ENCODE measurements at regions not wholly inside any gene's neighbourhood (a gene's known extent, or its start where the extent isn't known, plus 50 kb on each side); places are given as distances from the start of the nearest gene placed in this dataset.
"Not testable (repeated sequence)": the region's sequence is repeated elsewhere in the genome, so short reads cannot be mapped to it uniquely, and the experiment has no call there.

- no peak for DNase-seq
Measured at GRCh38 chr18:24567199-24567598, 106.8 kb downstream of the HRH4 start.

- no peak for DNase-seq
Measured at GRCh38 chr18:24570716-24571115, 110.3 kb downstream of the HRH4 start.

GRCh38 chr18:24582771-24583170, 122.3 kb downstream of the HRH4 start:
- DNase-seq, result no peak

- no peak for DNase-seq
Measured at GRCh38 chr18:24584205-24584604, 123.8 kb downstream of the HRH4 start.

- no peak for DNase-seq
Measured at GRCh38 chr18:24584813-24585212, 124.4 kb downstream of the HRH4 start.

GRCh38 chr18:24585996-24586566, 125.6 kb downstream of the HRH4 start:
- no peak for DNase-seq

GRCh38 chr18:24586662-24587360, 126.4 kb downstream of the HRH4 start:
- no peak for DNase-seq

- no peak for DNase-seq
Measured at GRCh38 chr18:24588440-24588839, 128.0 kb downstream of the HRH4 start.

GRCh38 chr18:24590946-24591345, 130.5 kb downstream of the HRH4 start:
- no peak for DNase-seq

GRCh38 chr18:24593401-24593800, 133.0 kb downstream of the HRH4 start:
- no peak for DNase-seq

GRCh38 chr18:24593886-24594285, 133.4 kb downstream of the HRH4 start:
- DNase-seq, result no peak

- DNase-seq, result no peak
Measured at GRCh38 chr18:24595561-24596031, 135.2 kb downstream of the HRH4 start.

GRCh38 chr18:24600076-24600654, 139.7 kb downstream of the HRH4 start:
- no peak for DNase-seq

- DNase-seq, result no peak
Measured at GRCh38 chr18:24601585-24601984, 141.1 kb downstream of the HRH4 start.

- DNase-seq, result no peak
Measured at GRCh38 chr18:24602201-24602600, 141.8 kb downstream of the HRH4 start.

GRCh38 chr18:24603151-24603550, 142.7 kb downstream of the HRH4 start:
- no peak for DNase-seq

- no peak for DNase-seq
Measured at GRCh38 chr18:24605444-24605843, 145.0 kb downstream of the HRH4 start.

- no peak for DNase-seq
Measured at GRCh38 chr18:24609254-24609653, 148.8 kb downstream of the HRH4 start.

GRCh38 chr18:24611075-24611474, 150.6 kb downstream of the HRH4 start:
- DNase-seq, result no peak

GRCh38 chr18:24613896-24614640, 153.6 kb downstream of the HRH4 start:
- no peak for DNase-seq

GRCh38 chr18:24616653-24617052, 156.2 kb downstream of the HRH4 start:
- no peak for DNase-seq

GRCh38 chr18:24624421-24624820, 164.0 kb downstream of the HRH4 start:
- not testable (repeated sequence) for DNase-seq

GRCh38 chr18:24627644-24628315, 167.3 kb downstream of the HRH4 start:
- DNase-seq, result no peak
